Thyroid gland (tissue), 4 donors: ENCODE measurements at regions not wholly inside any gene's neighbourhood (a gene's known extent, or its start where the extent isn't known, plus 50 kb on each side); places are given as distances from the start of the nearest gene placed in this dataset.

Experiments used
- CTCF ChIP-seq, 6 experiments: fragments of 200-600 bp in 3 of 6; fragments of 450-650 bp in 3 of 6; sonication (generic) in 3 of 6; IDR thresholded peaks; one replicate each; pipeline ENCODE4 v1.5.1; 2016 to 2019; ENCODE audit warnings: antibody characterized with exemption in 6 of 6, mild to moderate bottlenecking in 2 of 6, inconsistent platforms in 1 of 6, moderate library complexity in 1 of 6
- POLR2A ChIP-seq, 2 donors: fragments of 450-650 bp; IDR thresholded peaks; one replicate each; pipeline ENCODE4 v1.6.1; 2017; ENCODE audit warnings: antibody characterized with exemption in 2 of 2, mild to moderate bottlenecking in 2 of 2, moderate library complexity in 1 of 2

GRCh38 chr18:78699499-78699898 is 280.1 kb upstream of the SALL3 start:
- TF ChIP-seq POLR2A (IDR thresholded peaks at IDR 0.05) (no peak), CTCF (IDR thresholded peaks at IDR 0.05) (no peak)
